ENCODE measurements at regions not wholly inside any gene's neighbourhood (a gene's known extent, or its start where the extent isn't known, plus 50 kb on each side); places are given as distances from the start of the nearest gene placed in this dataset.

DNA sequence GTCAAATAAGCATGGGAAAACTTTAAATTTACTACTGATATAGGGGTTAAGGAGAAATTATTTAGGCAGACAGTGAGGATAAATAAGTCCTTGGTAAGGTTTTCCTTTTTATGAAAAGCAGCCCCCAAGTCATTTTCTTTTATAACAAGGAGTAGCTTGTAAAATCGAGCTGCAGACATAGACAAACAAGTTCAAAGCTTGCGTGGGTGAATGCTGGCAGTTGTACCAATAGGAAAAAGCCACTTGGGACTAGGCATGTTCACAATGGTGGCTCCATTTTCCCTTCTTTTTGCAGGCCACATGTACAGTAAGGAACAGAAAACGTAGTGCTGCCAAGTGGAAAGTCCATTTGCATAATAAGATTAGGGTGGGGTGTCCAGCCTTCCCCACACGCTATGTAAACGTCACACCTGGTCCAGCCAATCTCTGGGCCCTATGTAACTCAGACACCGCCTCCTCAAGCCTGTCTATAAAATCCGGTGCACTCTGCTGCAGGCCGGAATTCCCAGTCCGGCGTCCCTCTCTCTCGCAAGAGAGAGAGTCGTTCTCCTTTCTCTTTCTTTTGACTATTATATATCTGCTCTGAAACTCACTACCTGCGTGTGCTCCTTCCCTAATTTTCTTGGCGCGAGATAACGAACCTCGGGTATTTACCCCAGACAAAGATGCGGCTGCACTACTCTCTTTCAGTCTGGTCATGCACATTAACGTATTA is 217.1 kb upstream of the MAN1A1 start:
- H3K4me1 ChIP-seq: no peaks in the 10 kb centered on the region
- H3K9me3 ChIP-seq: no peaks in the 10 kb centered on the region
- no peak overlapping the region for H3K27ac ChIP-seq
- DNase-seq: no peak
- intact Hi-C loops (cut with DNase I): no loop called here
- H3K27me3 ChIP-seq: no peaks in the 10 kb centered on the region
- no peaks in the 10 kb centered on the region for H3K36me3 ChIP-seq
- no peak overlapping the region for H3K9ac ChIP-seq (ENCODE audit: low read depth in 2 of 2, low read length in 2 of 2)
- H3K4me3 ChIP-seq: no peak overlapping the region
- TF ChIP-seq, protein P1, sequence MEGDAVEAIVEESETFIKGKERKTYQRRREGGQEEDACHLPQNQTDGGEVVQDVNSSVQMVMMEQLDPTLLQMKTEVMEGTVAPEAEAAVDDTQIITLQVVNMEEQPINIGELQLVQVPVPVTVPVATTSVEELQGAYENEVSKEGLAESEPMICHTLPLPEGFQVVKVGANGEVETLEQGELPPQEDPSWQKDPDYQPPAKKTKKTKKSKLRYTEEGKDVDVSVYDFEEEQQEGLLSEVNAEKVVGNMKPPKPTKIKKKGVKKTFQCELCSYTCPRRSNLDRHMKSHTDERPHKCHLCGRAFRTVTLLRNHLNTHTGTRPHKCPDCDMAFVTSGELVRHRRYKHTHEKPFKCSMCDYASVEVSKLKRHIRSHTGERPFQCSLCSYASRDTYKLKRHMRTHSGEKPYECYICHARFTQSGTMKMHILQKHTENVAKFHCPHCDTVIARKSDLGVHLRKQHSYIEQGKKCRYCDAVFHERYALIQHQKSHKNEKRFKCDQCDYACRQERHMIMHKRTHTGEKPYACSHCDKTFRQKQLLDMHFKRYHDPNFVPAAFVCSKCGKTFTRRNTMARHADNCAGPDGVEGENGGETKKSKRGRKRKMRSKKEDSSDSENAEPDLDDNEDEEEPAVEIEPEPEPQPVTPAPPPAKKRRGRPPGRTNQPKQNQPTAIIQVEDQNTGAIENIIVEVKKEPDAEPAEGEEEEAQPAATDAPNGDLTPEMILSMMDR (IDR thresholded peaks at IDR 0.05): no peak

DNA sequence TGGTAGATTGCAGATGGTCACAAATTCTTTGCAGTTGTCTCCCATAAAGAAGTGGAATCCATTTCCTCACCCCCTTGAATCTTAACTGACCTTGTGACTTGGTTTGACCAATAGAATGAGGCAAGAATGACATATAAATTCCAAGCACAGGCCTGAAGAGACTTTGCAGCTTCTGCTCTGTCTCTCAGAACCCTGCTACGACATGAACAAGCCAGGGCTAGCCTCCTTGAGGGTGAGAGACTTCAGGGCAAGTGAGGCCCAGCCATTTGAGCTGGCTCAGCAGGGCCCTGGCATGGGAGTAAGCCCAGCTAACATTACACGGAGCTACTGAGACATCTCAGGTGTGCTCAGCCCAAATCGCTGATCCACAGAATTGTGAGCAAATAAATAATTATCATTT is 216.3 kb upstream of the MAN1A1 start:
- no peak for DNase-seq
- TF ChIP-seq, protein P1 (IDR thresholded peaks at IDR 0.05): no peak

DNA sequence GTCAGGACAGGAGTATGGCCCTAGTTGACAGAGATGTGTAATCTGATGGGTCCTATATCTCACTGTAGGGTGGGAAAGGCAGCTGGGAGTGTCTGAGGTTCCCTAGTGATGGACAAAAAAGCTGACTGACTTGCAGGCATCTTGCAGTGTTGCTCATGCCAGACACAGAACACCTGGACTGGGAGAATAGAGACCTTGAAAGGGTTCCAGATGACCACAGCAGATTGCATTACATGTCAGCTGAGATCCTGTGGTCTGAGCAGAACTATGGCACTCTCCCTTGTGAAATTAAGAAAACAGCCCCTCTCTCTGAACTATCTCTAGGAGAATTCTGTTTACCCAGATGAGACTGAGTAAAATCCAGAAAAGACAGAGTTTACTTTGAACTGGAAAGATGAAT is 212.6 kb upstream of the MAN1A1 start:
- Histone ChIP-seq H3K4me1 (no peaks in the 10 kb centered on the region), H3K27ac (no peak overlapping the region), H3K9ac (ENCODE audit: low read depth in 2 of 2, low read length in 2 of 2) (no peak overlapping the region), H3K36me3 (no peaks in the 10 kb centered on the region), H3K9me3 (no peaks in the 10 kb centered on the region), H3K4me3 (no peak overlapping the region), H3K27me3 (no peaks in the 10 kb centered on the region)
- intact Hi-C loops (cut with DNase I): no loop called here
- TF ChIP-seq, protein P1 (IDR thresholded peaks at IDR 0.05): no peak
- DNase-seq: no peak

More for the DNA sequence above, 216.3 kb upstream of the MAN1A1 start:
- H3K4me3 ChIP-seq: no peak overlapping the region
- no peaks in the 10 kb centered on the region for H3K27me3 ChIP-seq
- H3K9me3 ChIP-seq: no peaks in the 10 kb centered on the region
- H3K4me1 ChIP-seq: no peaks in the 10 kb centered on the region
- intact Hi-C loops (cut with DNase I): no loop called here
- H3K9ac ChIP-seq (ENCODE audit: low read depth in 2 of 2, low read length in 2 of 2): no peak overlapping the region
- no peaks in the 10 kb centered on the region for H3K36me3 ChIP-seq
- H3K27ac ChIP-seq: no peak overlapping the region

DNA sequence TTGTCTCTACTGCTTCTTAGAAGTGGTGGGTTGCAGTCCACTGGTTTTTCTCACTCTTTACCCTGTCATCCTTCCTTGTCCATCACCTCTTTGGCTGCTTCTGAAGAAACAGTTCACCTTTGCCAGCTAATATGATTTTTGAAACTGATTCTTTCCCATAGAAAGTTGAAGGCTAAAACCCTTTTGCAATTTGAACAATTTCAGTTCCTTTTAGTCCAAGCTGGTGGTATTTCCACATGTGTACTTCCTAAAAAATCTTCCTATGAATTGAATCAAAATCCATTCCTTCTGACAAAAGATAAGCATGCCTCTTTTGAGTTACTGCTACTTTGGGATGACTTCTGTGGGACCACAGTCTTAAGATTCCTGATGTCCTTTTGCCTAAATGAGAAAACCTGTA is 210.0 kb upstream of the MAN1A1 start:
- Histone ChIP-seq H3K4me3 (no peak overlapping the region), H3K9ac (ENCODE audit: low read depth in 2 of 2, low read length in 2 of 2) (no peak overlapping the region), H3K27ac (no peak overlapping the region), H3K9me3 (no peaks in the 10 kb centered on the region), H3K27me3 (no peaks in the 10 kb centered on the region), H3K36me3 (no peaks in the 10 kb centered on the region), H3K4me1 (no peaks in the 10 kb centered on the region)
- intact Hi-C loops (cut with DNase I): no loop called here
- TF ChIP-seq, protein P1 (IDR thresholded peaks at IDR 0.05): no peak
- DNase-seq: no peak

DNA sequence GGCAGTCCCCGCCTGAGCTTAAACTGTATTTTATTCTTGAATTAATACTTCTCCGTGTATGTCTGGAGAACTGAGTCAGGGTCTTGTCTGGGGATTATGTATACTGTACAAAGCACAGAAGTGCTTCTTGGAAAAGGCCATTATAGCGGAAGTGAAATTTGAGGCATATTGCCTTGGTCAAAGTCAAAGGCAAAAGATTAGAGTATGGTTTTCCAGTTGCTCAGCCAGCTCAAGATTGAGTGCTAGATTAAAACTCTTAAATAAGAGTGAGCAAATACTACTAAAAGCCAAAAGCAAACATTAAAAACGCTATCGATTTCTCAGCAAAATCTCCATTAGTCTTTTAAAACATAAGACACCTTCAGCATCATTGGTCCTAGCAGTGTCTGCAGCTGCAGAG is 207.7 kb upstream of the MAN1A1 start:
- TF ChIP-seq, protein P1 (IDR thresholded peaks at IDR 0.05): no peak
- no peaks in the 10 kb centered on the region for H3K27me3 ChIP-seq
- H3K4me3 ChIP-seq: no peak overlapping the region
- H3K9ac ChIP-seq (ENCODE audit: low read depth in 2 of 2, low read length in 2 of 2): no peak overlapping the region
- intact Hi-C loops (cut with DNase I): no loop called here
- H3K27ac ChIP-seq: no peak overlapping the region
- H3K36me3 ChIP-seq: no peaks in the 10 kb centered on the region
- DNase-seq: no peak
- no peaks in the 10 kb centered on the region for H3K9me3 ChIP-seq
- H3K4me1 ChIP-seq: no peaks in the 10 kb centered on the region

Measured in colonic mucosa (tissue), 4 donors.